NCI-H82 treated with DMSO at 0.1 percent for 48 hours (cell line): ENCODE measurements at regions not wholly inside any gene's neighbourhood (a gene's known extent, or its start where the extent isn't known, plus 50 kb on each side); places are given as distances from the start of the nearest gene placed in this dataset.
"Not testable (repeated sequence)": the region's sequence is repeated elsewhere in the genome, so short reads cannot be mapped to it uniquely, and the experiment has no call there.

ENCODE experiments used
- DNase-seq: peaks from one replicate; lab custom pipeline; 2025; ENCODE audit not compliant: unreplicated experiment; lab: John Stamatoyannopoulos, UW

DNA sequence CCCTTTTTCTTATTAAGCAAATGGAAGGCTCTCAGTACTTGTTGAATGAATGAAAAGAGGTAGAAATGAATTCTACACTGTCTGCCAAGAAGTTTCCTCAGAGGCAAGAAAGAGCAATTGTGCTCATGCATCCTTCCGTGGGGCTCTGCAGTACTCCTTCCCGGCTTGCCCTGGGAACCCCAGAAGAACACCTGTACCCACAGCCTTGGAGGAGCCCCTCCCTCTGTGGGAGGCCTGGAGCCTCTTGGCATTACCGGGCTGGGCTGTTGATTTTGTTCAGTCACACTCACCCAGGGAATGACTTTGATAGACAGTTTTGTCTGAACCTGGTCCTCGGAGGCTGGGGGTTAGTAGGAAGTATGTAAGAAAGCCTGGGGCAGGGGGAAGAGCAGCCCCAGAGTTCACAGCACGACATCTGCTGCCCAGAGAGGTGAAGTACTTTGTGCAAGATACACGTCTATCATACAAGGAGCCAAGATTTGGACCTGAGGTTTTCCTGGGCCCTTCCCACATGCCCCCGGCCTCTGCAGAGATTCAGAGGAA, 134.8 kb upstream of the GDF10 start:
- no peak for DNase-seq

DNA sequence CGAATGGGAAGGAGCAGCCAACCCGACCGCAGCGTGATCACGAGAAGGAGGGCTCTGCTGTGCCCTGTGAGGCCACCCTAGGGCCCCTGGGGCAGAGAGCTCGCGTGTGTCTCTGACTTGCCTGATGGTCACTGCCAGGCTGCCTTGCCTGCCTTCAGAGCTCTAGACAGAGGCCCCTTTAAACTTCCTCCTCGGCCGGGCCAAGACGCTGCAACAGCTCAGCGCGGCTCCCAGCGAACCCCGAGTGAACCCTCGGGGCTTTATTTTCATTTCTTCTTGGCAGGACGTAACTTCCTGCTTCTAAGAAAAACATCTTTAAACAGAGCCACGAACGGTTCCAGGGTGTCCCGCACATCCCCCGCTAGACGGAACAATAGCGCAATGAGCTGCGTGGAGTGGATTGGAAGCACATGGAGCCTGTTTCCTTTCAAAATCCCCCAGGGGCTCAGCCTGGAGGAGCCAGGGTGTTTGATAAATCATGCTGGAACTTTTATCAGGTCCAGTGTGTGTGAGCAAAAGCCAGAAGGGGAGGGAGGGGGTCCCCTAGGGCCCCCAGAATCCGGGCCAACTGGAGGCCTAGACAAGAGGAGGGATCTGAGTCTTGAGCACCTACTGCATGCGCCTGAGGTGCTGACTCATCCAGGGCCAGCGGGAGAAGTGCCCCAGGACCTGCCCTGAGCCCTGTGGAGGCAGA, 134.1 kb upstream of the GDF10 start:
- no peak for DNase-seq

DNA sequence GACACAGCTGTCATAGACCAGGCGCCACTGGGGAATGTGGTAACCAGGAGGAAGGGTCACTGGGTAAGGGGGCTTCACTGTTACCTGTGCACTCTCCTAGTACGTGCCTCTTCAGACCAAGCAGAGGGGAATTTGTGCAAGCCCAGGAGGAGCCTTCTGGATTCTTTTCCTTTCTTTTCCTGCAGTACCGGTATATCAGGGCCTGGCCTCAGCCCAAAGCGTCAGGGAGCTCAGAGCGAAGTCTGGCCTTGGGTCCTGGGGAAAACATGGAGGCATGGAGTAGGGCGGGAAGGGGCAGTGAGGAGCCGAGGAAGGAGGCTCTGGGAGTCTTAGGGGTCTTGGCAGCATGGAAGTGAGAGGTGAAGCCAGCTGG, 133.6 kb upstream of the GDF10 start:
- no peak for DNase-seq

DNA sequence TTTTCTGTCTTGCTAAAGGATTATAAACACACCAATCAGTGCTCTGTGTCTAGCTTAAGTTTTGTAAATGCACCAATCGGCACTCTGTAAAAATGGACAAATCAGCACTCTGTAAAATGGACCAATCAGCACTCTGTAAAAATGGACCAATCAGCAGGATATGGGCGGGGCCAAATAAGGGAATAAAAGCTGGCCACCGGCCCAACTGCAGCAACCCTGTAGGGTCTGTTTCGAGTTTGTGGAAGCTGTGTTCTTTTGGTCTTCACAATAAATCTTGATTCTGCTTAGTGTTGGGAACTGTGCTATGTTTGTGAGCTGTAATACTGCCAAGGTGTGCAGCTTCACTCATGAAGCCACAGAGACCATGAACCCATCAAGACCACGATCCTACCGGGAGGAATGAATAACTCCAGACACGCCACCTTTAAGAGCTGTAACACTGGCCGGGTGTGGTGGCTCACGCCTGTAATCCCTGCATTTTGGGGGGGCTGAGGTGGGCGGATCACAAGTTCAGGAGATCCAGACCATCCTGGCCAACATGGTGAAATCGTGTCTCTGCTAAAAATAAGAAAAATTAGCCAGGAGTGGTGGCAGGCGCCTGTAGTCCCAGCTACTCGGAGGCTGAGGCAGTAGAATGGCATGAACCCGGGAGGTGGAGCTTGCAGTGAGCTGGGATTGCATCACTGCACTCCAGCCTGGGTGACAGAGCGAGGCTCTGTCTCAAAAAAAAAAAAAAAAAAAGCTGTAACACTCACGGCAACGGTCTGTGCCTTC, 133.0 kb upstream of the GDF10 start:
- DNase-seq = not testable (repeated sequence)

DNA sequence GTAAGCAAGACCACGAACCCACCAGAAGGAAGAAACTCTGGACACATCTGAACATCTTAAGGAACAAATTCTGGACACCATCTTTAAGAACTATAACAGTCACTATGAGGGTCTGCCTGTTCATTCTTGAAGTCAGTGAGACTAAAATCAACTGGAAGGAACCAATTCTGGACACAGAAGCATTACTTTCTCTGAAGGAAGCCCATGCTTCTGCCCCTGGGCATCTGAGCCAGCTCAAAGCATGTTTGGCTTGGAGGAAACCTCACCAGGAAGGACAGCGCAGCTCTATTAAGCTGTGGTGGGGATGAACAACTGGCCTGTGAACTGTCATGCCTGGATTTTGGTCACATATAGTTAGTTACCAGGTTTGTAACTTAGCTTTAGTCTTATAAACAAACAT, 132.4 kb upstream of the GDF10 start:
- DNase-seq = no peak

DNA sequence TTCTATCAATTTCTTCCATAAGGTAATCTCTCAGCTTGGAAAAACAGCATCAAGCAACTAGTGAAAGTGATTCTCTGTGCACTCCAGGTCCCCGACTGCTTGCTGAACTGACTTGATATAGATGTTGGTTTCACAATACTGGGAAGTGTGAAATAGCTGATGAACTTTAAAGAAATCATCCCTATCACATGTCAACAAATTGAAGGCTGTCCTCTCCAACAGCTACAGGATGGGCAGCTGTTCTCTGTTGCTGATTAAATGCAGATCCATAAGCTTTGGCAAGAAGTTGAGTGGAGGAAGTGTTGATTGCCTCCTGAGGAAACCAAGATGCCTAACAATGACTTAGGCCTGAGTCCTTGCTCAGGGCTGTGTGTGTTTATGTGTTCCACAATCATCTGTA, 130.4 kb upstream of the GDF10 start:
- no peak for DNase-seq

DNA sequence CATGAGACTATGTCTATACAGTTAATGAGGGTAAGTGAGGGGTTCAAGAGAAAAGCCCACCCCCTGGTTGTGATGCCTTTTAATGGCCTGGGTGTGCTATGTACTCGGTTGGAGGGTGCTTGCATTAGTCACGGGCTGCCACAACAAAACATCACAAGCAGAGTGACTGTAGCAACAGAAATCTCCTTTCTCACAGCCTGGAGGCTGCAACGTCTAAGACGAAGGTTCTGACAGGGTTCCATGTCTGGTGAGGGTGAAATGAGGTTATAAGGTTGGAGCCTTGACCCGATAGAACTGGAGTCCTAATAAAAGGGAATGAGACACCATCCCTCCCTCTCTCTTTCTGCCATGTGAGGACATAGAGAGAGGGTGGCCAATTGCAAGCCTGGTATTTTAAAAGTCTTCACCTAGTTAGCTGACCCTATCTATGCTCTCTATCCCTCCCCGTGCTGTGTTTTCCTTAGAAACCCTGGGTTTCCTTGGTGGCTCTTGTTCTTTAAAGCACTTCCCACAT, 126.0 kb upstream of the GDF10 start:
- no peak for DNase-seq

DNA sequence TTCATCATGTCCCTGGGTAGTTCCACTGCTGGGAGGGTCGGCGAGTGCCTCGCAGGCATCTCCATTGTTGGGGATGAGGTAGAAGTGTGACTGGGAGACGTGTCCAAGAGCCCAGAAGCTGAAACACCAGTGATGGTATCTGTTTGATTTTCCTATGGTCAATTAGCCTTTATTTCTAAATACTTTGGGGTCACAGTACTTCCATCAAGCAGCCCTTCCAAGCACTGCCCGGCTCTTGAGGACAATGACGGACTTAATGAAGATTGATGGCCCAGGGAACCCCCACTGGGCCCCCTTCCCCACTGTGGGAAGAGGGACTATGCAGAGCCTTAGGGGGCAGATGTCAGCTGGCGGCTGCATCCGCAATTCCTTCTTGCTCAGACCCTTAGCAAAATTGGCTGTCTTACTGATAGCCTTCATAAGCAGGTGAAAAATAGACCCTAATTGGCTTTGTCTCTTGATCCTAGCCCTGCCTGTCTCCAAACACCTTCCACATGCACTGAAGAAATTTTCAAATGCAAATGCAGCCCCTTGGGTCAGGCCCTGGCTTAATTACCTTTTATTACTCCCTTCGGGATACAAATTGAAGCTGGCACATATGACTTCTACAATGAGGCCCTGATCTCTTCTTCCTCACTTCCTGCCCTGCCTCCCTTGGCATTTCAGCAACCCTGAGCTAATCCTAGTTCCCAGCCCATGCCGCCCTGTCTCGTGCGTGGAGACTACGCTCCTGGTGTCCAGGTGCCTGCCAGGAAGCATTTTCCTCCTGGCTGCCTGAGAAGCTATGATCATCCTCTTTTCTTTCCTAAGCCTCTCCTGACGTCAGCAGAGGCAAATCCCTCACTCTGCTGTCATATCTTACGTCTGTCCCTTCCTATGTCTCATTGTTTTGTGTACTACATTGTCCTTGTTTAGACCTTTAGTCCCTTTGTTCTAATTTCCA, 124.5 kb upstream of the GDF10 start:
- DNase-seq = peak; percentile 93

DNA sequence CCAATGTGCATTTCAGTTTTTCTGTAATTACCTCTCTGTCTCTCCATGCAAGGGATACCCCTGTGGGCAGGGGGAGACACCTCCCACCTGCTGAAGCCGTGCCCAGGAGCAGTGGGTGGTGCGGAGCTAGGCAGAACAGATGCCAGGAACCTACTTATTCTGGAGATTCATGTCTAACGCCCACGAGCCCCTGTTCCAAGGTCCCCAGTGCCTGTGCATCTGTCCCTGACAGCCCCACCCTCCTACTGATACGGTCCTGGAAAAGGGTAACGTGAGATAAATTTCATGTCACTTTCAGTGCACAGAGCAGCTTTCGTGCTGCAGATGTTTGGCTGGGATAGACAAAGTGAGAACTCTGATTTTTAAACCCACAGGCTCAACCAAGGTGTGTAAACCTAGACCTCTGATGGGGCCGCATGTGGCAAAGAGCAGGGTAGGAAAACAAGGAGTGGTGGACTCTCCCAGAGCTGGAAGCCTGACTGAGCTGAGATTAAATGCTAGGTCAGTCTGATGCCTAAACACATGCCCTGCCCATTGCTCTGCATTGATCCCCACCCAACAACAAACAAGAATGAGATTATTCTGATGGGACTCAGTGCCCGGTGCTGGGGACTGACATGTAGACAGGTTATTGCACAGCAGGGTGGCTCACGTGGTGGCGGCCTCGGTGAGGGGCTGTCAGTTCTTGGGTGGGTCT, 123.6 kb upstream of the GDF10 start:
- peak; percentile 45 for DNase-seq

DNA sequence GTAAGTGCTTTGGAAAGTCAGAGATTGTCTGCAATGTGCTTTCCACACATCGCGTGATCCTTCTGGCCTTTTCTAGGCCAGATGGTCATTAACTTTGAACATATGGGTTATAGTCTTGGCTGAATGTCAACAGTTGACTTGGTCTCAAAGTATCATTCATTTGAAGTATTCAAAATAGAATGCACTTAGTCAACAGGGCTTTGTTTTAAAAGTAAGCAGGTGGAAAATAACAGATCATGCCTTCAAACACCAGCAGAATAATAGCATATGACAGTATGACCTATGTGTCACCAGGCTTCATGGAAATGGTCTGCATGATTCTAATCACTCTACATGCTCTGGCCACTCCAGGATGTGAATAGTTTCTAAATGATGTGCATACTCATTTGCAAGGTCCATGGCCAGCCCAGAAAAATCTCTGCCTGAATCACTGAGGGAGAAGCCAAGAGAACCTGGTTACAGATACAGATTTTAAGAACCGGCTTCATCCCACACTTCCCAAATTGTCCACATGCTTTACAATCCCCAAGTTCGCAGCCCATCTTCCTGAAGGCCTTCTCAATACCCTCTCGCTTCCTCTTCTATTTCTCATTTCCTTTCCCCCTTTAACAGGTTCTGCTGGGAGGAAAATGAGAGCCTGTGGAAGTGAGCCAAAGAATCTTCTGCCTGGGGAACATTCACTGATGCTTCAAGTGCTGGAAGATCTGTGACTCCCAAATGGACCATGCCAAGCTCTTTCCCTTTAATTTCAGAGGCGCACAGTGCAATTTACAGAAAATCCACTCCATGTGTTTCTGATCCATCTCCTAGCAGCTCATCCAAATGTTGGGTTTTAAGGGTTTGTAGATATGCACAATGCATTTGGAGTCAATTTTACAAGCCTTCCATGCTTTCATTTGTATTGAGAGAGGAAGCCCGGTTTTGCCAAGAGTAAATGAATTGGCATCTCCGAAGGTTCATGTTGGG, 122.8 kb upstream of the GDF10 start:
- no peak for DNase-seq

DNA sequence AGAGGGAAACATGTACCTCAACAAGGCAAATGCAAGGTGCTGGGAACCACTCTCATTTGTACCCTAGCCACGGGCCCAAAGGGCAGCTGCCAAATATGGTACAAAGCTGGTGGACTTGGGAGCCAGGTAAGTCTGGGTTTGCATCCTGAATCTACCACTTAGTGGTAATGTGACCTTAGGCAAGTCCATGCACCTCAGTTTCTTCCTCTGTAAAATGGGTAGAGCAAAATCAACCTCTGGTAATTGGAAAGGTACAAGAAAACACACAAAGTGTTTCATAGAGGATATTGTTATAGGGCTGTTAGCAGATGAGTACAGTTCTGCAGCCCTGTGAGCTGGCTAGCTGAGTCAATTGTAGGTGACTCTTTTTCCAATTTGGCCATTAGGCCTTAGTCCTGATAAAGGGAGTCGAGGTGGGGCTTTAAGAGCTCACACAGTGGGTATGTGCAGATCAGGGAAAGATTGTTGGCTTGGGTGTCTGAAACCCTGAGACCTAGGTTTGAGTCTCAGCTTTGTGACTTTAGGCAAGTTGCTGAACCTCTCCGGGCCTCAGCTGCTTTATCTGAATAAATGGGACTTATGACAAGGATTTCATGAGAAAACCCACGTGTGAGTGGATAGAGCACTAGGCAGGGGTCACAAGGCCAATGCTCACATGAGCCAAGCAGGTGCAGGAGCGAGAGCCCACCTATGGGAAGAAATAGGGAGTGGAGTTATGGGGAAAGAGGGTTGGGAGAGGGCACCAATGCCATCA, 121.3 kb upstream of the GDF10 start:
- DNase-seq = no peak

DNA sequence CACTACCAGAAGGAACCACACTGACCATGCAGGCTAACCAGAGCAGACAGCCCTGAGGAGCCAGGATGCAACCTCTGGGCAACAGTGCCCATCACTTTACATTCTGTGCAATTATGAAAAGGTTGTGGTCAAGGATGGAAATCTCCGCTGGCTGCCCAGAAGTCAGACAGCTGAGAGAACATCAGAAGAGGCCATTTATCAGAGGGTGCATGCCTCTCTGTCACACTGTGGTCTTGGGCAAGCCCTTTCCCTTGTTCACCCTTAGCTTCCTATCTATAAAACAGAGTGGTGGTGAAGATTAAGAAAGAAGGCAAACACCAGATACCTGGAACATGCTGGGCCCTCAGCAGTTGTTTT, 120.7 kb upstream of the GDF10 start:
- no peak for DNase-seq

DNA sequence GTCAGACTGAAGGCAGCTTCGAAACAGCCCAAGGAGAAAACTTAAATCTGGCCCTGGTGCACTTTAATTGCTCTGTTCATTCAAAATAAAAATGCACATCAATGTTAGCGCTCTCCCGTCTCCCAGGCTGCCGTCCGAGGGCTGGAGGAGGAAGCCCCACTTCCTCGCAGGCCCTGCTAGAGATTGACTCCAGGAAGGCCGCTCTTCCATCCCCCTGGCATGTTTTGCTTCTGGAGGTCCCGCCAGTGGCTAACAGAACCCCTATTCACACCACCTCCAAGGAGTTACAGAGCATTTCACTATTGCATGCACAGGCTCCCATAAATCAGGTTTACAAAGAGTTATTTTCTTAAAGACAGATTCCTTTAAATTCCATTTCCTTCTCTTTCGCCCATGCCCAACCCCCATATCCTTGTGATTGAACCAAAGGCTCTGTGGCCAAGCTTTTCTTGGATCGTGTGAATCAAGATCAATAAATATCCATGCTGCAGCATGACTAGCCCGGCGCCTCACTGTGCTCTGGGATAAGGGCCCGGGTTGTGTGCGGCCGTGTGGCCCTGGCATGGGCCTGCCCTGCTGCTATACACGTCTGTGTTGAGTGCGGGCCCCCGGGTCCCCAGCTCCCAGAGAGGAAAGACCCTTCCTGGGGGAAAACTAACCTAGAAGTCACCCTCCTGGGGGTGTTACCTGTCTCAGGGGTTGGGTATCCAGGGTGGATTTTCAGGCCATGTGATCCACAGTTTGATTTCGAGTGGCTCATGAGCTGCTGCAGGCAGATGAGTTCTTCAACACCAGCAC, 118.7 kb upstream of the GDF10 start:
- no peak for DNase-seq

DNA sequence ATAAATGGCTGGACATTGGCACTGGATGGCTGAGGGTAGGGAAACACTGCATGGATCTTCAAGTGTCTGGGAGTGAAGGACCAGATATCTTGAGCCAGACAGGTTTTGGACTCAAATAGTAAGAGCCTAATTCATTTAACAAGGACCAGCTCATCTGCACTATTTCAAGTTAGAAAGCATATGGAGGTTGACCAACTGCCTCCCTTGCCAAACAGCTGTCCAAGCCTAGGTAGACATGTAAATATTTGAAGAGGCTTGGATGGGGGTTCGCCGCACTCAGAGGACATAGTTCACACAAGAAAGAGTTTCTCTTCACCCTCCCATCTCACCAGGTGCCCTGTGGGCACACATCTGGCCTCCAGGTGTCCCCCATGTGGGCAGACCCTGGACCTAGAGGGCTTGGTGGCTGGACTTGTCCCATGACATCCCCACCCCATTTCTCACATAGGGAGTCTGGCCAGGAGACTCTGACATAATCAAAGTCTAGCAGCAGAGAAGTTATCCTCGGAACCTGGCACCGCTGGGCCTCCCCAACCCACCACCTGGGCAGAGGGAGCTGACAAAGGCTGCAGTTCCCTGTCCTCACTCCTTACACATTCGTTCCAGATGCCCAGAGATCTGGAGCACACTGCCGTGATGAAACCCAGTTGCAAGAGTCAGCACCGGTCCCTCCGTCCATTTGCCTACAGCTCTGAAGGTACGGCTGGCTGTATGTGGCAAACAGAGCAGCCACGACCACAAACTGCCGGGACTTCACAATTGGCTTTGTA, 116.9 kb upstream of the GDF10 start:
- DNase-seq = no peak

DNA sequence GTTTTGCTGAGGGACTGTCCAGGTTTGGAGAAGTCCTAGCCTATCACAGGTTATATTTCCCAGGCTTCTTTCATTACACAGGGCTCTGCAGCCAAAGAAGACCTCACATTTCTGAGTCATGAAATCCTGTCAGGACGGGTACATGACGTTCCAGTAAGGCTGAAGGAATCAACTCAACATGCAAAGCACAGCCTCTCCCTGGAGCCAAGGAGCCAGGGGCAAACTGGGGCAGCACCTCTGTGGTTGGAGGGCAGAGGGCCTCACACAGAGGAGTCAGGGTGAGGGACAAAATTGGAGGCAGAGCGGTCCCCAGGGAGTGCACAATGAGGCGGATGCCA, 116.3 kb upstream of the GDF10 start:
- DNase-seq = no peak

DNA sequence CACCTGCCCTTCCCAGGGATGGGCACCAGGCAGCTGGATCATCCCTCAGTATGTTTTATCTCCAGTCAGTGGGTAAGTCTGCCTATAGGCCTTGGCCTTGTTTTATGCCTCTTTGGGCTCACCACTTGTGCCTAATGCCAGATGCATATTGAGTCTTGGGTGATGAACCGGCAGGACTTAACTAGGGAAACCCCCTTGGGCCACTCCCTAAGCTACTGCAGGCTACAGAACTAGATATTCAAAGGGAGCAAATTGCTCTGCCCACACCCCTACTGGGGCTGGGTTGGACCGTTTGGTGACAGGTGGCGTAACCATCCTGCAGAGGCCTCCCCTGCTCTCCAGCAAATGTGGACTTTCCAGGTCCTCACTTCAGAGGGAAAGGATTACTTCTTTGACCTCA, 115.7 kb upstream of the GDF10 start:
- DNase-seq = no peak

DNA sequence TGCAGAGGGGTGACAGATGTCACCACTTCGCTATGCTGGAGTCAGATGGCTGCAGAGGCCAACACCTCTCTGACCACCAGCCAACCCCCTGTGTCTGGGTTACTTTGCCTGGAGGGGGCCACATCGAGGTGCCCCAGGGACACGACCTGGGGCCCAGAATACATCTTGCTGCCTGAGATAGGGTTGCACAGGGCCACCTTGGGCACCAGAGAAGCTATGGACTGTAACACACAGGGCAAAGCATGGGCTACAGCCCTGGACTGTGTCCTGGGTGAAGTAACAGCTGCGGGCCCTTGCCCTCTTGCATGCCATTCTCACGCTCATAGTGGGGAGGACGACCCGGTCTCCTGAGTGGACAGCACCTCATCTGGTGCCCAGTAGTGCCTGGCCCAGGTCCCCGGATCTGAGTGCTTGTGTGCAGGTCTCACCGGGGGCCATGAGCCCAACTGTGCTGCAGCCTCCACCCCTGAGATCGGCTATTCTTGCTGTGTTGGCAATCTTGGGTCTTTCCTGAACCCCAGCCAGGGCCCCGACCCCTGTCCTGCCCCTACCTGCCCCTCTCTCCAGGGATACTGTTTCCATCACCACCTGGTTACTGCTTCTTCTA, 115.2 kb upstream of the GDF10 start:
- no peak for DNase-seq
